Activated T-helper 17 cell treated with anti-CD3 and anti-CD28 coated beads, Interleukin-2, amount 50 U/mL, for 72 hours (primary cell): ENCODE measurements at regions not wholly inside any gene's neighbourhood (a gene's known extent, or its start where the extent isn't known, plus 50 kb on each side); places are given as distances from the start of the nearest gene placed in this dataset.

Experiments used
- ATAC-seq: fragments of 150-1000 bp; cut with Tn5 transposase; replicated peaks from 2 replicates; pipeline ENCODE4 v1.10.0; 2021; ENCODE audit warnings: mild to moderate bottlenecking, moderate library complexity
- H3K27ac Mint-ChIP-seq: one replicate; pipeline ENCODE4 v1.8.0; 2022; ENCODE audit warnings: mixed read lengths
- H3K27me3 Mint-ChIP-seq: one replicate; pipeline ENCODE4 v1.8.0; 2022; ENCODE audit warnings: mixed read lengths
- H3K36me3 Mint-ChIP-seq: one replicate; pipeline ENCODE4 v1.8.0; 2022; ENCODE audit warnings: low read depth, mild to moderate bottlenecking, mixed read lengths
- H3K4me1 Mint-ChIP-seq: one replicate; pipeline ENCODE4 v1.8.0; 2022; ENCODE audit warnings: mixed read lengths
- H3K4me3 Mint-ChIP-seq: one replicate; pipeline ENCODE4 v1.8.0; 2022; ENCODE audit warnings: mild to moderate bottlenecking, mixed read lengths
- H3K9me3 Mint-ChIP-seq: one replicate; pipeline ENCODE4 v1.8.0; 2022; ENCODE audit warnings: mixed read lengths

- no peaks in the 10 kb centered on the region for H3K9me3 Mint-ChIP-seq
- no peak for ATAC-seq
Observed at GRCh38 chr1:222240536-222241181, 307.2 kb downstream of the HHIPL2 start.

DNA sequence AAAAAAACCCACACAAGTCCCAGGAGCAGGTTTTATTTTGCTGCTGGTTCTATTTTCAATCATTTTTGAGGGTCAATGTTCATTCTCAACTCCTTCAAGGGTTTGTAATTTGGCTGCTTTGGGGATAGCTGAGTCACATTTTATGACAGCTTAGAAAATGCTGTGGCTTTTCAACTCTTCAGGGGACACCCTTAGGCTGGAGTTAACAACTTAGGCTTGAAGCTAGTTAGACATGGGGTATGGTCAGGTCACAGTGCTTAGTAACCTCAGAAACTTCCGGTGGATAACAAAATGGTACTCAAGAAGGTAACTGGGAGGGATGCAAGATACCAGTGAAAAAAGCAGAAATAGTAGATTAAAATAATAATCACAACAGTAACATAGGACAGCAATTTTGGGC, 308.8 kb downstream of the HHIPL2 start:
- Mint-ChIP-seq H3K4me1 (no peaks in the 10 kb centered on the region), H3K27ac (no peak overlapping the region), H3K4me3 (no peak overlapping the region), H3K36me3 (no peaks in the 10 kb centered on the region), H3K9me3 (no peaks in the 10 kb centered on the region), H3K27me3 (no peaks in the 10 kb centered on the region)
- ATAC-seq, result no peak

More at GRCh38 chr1:222240536-222241181, 307.2 kb downstream of the HHIPL2 start:
- H3K4me3 Mint-ChIP-seq, result no peak overlapping the region
- H3K36me3 Mint-ChIP-seq, result no peaks in the 10 kb centered on the region
- no peaks in the 10 kb centered on the region for H3K4me1 Mint-ChIP-seq
- no peak overlapping the region for H3K27ac Mint-ChIP-seq
- no peaks in the 10 kb centered on the region for H3K27me3 Mint-ChIP-seq

GRCh38 chr1:222234351-222234750, 313.6 kb downstream of the HHIPL2 start:
- Mint-ChIP-seq H3K27me3 (no peaks in the 10 kb centered on the region), H3K4me1 (no peaks in the 10 kb centered on the region), H3K9me3 (no peaks in the 10 kb centered on the region), H3K36me3 (no peaks in the 10 kb centered on the region), H3K4me3 (no peak overlapping the region), H3K27ac (no peak overlapping the region)
- no peak for ATAC-seq

DNA sequence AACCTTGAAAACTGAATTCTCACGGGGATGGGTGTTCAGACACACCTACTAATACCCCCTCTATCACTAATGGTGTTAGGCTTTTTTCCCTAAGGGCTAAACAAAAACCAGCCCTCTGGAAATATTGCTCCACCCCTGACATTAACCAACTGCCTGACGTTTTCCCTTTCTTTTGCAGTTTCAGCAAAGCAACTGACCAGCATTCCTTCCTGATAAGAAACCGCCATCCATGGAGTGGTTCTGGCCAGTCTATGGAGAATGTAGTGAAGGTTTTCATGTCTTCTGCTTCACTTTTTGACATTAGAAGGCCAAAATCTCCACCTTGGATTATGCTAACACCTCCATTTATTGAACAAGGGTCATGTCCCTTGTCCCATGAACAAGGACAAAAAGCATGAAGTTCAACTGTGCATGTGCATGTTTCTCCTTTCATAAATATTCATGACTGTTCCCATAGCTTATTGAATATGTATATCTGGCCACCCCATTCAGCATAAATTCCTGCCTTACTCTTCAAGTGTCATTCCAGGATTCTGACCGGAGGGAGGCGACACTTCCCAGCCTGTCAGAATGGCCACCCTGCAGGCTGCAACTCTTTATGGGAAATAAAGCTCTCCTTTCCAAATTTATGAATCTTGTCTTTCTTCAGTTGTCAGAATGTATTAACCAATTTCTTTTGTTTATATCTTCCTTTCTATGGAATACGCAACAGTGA, 314.3 kb downstream of the HHIPL2 start:
- no peak overlapping the region for H3K27ac Mint-ChIP-seq
- H3K36me3 Mint-ChIP-seq, result no peaks in the 10 kb centered on the region
- H3K27me3 Mint-ChIP-seq, result no peaks in the 10 kb centered on the region
- no peak for ATAC-seq
- H3K4me3 Mint-ChIP-seq, result no peak overlapping the region
- no peaks in the 10 kb centered on the region for H3K4me1 Mint-ChIP-seq
- no peaks in the 10 kb centered on the region for H3K9me3 Mint-ChIP-seq

DNA sequence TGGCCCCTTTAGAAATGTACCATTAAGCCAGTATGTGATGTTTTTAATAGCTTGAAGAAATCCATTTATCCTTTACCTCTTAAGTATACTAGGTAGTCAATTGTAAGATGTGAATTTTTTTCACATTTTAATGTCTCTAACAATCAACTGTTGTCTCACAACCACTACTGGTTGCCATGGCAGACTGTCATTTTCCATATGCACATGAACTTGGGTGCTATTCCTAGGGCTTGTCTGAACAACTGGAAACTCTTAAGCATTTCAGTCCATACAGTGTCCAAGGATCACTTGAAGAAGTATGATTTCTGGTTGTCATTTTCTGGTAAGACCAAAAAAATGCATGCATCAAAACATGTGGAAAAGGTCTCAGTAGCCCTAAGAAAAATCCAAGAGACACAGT, 315.1 kb downstream of the HHIPL2 start:
- no peaks in the 10 kb centered on the region for H3K27me3 Mint-ChIP-seq
- no peak overlapping the region for H3K4me3 Mint-ChIP-seq
- H3K4me1 Mint-ChIP-seq, result no peaks in the 10 kb centered on the region
- H3K36me3 Mint-ChIP-seq, result no peaks in the 10 kb centered on the region
- ATAC-seq, result no peak
- H3K27ac Mint-ChIP-seq, result no peak overlapping the region
- H3K9me3 Mint-ChIP-seq, result peaks cover 1% of the 10 kb centered on the region

- Mint-ChIP-seq H3K36me3 (no peaks in the 10 kb centered on the region), H3K27me3 (no peaks in the 10 kb centered on the region), H3K4me1 (no peaks in the 10 kb centered on the region), H3K27ac (no peak overlapping the region), H3K4me3 (no peak overlapping the region), H3K9me3 (peaks cover 10% of the 10 kb centered on the region)
- no peak for ATAC-seq
Observed at GRCh38 chr1:222229672-222230312, 318.1 kb downstream of the HHIPL2 start.

GRCh38 chr1:222225316-222225691, 322.6 kb downstream of the HHIPL2 start:
- no peaks in the 10 kb centered on the region for H3K36me3 Mint-ChIP-seq
- peaks cover 10% of the 10 kb centered on the region for H3K9me3 Mint-ChIP-seq
- no peak for ATAC-seq
- H3K27me3 Mint-ChIP-seq, result no peaks in the 10 kb centered on the region
- H3K27ac Mint-ChIP-seq, result no peak overlapping the region
- H3K4me1 Mint-ChIP-seq, result no peaks in the 10 kb centered on the region
- no peak overlapping the region for H3K4me3 Mint-ChIP-seq

DNA sequence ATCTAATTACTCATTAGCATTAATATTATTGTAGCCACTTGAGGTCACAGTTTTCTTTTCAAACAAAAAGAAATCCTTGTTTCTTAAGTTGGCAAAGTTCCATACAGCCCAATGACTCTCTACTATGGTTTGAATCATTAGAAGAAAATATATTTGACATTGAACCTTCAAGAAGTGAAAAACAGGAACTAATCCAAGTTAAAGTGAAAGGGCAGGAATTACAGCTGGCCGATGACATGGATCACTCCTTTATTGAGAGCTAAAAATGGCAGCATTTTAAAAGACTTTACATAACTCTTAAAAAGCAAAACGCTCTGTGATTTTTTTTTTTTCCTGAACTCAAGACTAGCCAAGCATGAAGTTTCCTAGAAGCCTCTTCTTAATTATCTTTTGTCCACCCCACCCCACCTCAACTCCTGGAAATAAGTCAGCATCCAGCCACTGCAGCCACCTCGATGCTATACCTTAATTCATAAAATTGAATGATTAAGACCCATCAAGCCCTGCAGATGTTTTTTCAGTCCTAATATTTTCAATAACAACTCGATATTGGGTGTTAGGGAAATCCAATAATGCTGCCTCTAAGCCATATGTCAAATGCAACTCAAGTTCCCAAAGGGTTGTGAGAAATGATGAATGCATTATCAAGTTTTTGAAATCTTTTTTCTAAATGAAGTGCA, 323.1 kb downstream of the HHIPL2 start:
- Mint-ChIP-seq H3K27ac (no peak overlapping the region), H3K36me3 (no peaks in the 10 kb centered on the region), H3K9me3 (peaks cover 14% of the 10 kb centered on the region), H3K27me3 (no peaks in the 10 kb centered on the region), H3K4me3 (no peak overlapping the region), H3K4me1 (no peaks in the 10 kb centered on the region)
- no peak for ATAC-seq

DNA sequence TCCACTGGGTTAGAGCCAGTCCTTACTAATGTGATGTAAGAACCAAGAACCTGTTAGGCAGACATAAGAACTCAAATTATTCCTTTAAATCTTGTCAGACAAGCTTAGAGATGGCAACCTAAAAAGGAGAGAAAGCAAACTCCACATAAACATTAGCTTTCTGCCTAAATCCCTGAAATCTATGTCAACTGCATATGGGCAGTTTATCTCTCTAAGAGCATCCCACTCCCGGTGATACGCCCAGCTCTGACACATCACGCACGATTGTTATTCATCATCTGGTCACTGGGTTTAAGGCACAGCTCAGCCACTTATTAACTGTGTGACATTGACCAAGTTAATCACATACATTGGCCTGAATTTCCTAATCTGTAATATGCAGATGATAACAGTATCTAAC, 323.7 kb downstream of the HHIPL2 start:
- H3K4me1 Mint-ChIP-seq, result no peaks in the 10 kb centered on the region
- H3K4me3 Mint-ChIP-seq, result no peak overlapping the region
- no peak overlapping the region for H3K27ac Mint-ChIP-seq
- no peaks in the 10 kb centered on the region for H3K27me3 Mint-ChIP-seq
- H3K36me3 Mint-ChIP-seq, result no peaks in the 10 kb centered on the region
- no peak for ATAC-seq
- peaks cover 16% of the 10 kb centered on the region for H3K9me3 Mint-ChIP-seq

DNA sequence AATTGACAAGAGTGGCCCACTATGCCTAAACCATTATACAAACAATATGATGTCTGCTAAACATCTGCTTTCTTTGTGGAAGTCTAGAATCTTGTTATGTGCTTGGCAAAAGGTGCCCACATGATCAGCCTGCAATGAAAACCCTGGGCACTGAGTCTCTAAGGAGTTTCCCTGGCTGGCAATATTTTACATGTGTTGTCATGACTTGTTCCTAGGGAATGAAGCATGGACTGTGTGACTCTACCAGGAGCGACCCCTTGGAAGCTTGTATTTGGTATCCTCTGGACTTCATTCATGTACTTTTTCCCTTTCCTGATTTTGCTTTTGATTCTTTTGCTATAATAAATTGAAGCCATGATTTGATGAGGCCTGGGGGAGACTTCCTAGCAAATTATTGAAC, 324.9 kb downstream of the HHIPL2 start:
- H3K27ac Mint-ChIP-seq, result no peak overlapping the region
- no peaks in the 10 kb centered on the region for H3K27me3 Mint-ChIP-seq
- H3K9me3 Mint-ChIP-seq, result peaks cover 25% of the 10 kb centered on the region
- H3K4me3 Mint-ChIP-seq, result no peak overlapping the region
- H3K4me1 Mint-ChIP-seq, result no peaks in the 10 kb centered on the region
- ATAC-seq, result no peak
- H3K36me3 Mint-ChIP-seq, result no peaks in the 10 kb centered on the region

- no peaks in the 10 kb centered on the region for H3K36me3 Mint-ChIP-seq
- H3K4me3 Mint-ChIP-seq, result no peak overlapping the region
- ATAC-seq, result no peak
- H3K4me1 Mint-ChIP-seq, result no peaks in the 10 kb centered on the region
- H3K9me3 Mint-ChIP-seq, result peaks cover 16% of the 10 kb centered on the region
- H3K27me3 Mint-ChIP-seq, result peaks cover 4% of the 10 kb centered on the region
- H3K27ac Mint-ChIP-seq, result no peak overlapping the region
Observed at GRCh38 chr1:222216255-222216754, 331.6 kb downstream of the HHIPL2 start.

DNA sequence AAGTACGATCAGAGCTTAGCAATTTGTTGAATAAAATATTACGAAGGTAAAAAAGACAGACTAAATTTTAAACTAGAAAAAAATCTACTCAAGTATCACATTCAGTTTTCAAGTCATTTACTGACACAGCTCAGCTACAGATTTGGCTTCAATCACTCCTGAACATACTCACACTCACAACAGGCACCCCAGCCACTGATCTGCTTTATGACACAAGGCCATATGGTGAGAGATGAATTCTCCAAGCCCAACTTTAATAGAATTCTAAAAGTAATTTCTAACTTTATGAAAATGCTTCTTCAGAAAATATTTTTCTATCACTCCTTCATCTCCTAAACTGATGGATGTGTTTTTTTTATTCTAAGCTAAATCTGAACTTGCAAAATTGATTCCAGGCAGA, 337.1 kb downstream of the HHIPL2 start:
- Mint-ChIP-seq H3K4me3 (no peak overlapping the region), H3K27me3 (peaks cover 9% of the 10 kb centered on the region), H3K4me1 (no peaks in the 10 kb centered on the region), H3K36me3 (no peaks in the 10 kb centered on the region), H3K27ac (no peak overlapping the region), H3K9me3 (no peaks in the 10 kb centered on the region)
- no peak for ATAC-seq

- Mint-ChIP-seq H3K4me1 (no peaks in the 10 kb centered on the region), H3K9me3 (no peaks in the 10 kb centered on the region), H3K4me3 (no peak overlapping the region), H3K27me3 (no peaks in the 10 kb centered on the region), H3K27ac (no peak overlapping the region), H3K36me3 (no peaks in the 10 kb centered on the region)
- no peak for ATAC-seq
Observed at GRCh38 chr1:222204475-222204874, 343.4 kb downstream of the HHIPL2 start.

GRCh38 chr1:222202831-222203230, 345.1 kb downstream of the HHIPL2 start:
- no peak for ATAC-seq
- Mint-ChIP-seq H3K4me1 (no peaks in the 10 kb centered on the region), H3K9me3 (no peaks in the 10 kb centered on the region), H3K27me3 (peaks cover 10% of the 10 kb centered on the region), H3K27ac (no peak overlapping the region), H3K36me3 (no peaks in the 10 kb centered on the region), H3K4me3 (no peak overlapping the region)
